ENCODE measurements at regions not wholly inside any gene's neighbourhood (a gene's known extent, or its start where the extent isn't known, plus 50 kb on each side); places are given as distances from the start of the nearest gene placed in this dataset.

DNA sequence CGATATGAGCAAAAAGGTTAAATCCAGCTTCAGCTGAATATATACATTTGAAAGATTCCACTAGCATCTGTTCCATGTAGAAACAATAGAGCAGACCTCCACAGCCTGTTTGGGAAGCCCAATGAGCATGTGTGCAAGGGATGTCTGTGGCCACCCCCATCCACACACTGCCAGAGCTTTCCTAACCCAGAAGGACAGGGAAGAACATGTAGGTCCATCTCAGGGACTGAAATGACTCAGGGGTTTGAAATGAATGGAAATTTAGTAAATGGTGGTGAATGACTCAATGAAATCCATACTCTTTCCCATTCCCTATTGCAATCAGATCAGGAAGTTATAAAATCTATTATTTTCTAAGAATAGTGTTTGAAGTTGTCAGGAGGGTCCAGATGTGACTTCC, 397.2 kb downstream of the DUSP10 start:
- Histone ChIP-seq H3K27me3 (no peaks in the 10 kb centered on the region), H3K4me3 (no peak overlapping the region), H3K4me1 (no peaks in the 10 kb centered on the region), H3K36me3 (no peaks in the 10 kb centered on the region), H3K27ac (no peak overlapping the region), H3K9me3 (no peaks in the 10 kb centered on the region)
- ATAC-seq: no peak
- intact Hi-C loops (cut with DNase I): no loop called here
- TF ChIP-seq, protein P1, sequence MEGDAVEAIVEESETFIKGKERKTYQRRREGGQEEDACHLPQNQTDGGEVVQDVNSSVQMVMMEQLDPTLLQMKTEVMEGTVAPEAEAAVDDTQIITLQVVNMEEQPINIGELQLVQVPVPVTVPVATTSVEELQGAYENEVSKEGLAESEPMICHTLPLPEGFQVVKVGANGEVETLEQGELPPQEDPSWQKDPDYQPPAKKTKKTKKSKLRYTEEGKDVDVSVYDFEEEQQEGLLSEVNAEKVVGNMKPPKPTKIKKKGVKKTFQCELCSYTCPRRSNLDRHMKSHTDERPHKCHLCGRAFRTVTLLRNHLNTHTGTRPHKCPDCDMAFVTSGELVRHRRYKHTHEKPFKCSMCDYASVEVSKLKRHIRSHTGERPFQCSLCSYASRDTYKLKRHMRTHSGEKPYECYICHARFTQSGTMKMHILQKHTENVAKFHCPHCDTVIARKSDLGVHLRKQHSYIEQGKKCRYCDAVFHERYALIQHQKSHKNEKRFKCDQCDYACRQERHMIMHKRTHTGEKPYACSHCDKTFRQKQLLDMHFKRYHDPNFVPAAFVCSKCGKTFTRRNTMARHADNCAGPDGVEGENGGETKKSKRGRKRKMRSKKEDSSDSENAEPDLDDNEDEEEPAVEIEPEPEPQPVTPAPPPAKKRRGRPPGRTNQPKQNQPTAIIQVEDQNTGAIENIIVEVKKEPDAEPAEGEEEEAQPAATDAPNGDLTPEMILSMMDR (IDR thresholded peaks at IDR 0.05): no peak
- DNase-seq: no peak

DNA sequence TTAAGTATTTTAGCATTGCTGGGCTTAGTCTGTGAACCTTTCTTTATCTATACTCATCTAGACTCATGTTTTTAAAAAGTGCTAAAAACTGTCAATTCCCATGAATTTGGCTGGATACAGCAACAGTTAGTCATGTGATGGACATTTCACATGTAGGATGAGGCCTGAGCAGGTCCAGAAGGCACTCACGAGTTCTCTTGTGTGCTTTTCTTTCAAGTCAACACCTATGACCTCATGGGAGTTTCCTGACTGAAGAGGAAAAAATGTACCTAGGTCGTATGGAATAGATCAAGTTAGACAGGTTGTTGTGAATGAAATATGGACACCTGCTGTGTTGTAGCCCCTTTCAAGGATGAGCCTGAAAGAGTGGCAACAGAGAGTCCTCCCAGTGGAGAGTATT, 394.2 kb downstream of the DUSP10 start:
- H3K4me1 ChIP-seq: no peaks in the 10 kb centered on the region
- intact Hi-C loops (cut with DNase I): no loop called here
- no peaks in the 10 kb centered on the region for H3K36me3 ChIP-seq
- H3K4me3 ChIP-seq: no peak overlapping the region
- H3K9me3 ChIP-seq: no peaks in the 10 kb centered on the region
- ATAC-seq: no peak
- DNase-seq: no peak
- no peaks in the 10 kb centered on the region for H3K27me3 ChIP-seq
- no peak overlapping the region for H3K27ac ChIP-seq
- TF ChIP-seq, protein P1 (IDR thresholded peaks at IDR 0.05): no peak

DNA sequence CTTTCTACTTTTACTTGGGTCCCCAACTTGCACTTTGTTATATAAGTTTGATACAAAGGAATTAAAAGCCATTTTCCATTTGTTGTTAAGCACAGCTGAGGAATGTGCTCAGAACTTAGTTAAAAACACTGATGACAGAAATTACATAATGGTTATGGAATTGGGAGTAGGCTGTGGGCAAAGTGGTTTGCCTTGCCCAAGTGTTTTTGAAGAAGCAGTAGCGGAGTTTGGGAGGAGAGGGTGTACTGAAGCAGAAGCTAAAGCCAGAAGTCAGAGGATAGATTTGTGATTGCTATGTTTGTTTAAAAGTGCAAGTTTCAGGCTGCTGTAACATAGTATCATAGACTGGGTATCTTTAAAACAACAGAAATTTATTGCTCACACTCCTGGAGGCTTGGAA, 391.8 kb downstream of the DUSP10 start:
- intact Hi-C loops (cut with DNase I): no loop called here
- no peak overlapping the region for H3K4me3 ChIP-seq
- peak; percentile 49 for ATAC-seq

DNA sequence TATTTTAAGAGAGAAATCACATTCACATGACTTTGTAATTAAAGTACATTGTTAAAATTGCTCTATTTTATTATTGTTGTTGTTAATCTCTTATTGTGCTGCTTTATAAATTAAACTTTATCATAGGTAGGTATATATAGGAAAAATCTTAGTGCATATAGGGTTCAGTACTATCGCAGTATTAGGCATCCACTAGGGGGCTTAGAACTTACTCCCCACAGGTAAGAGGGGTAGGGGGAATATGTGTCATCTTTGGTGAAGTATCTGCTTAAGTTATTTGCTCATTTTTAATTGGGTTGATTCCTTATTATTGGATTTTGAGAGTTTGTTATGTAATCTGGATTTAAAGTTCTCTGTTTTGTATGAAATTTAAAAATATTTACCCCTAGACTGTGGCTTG, 385.2 kb downstream of the DUSP10 start:
- no peaks in the 10 kb centered on the region for H3K4me1 ChIP-seq
- ATAC-seq (no peak), DNase-seq (no peak)
- no peaks in the 10 kb centered on the region for H3K27me3 ChIP-seq
- no peaks in the 10 kb centered on the region for H3K36me3 ChIP-seq
- no peak overlapping the region for H3K27ac ChIP-seq
- intact Hi-C loops (cut with DNase I): no loop called here
- no peak overlapping the region for H3K4me3 ChIP-seq
- TF ChIP-seq, protein P1 (IDR thresholded peaks at IDR 0.05): no peak
- no peaks in the 10 kb centered on the region for H3K9me3 ChIP-seq

More for the DNA sequence above, 391.8 kb downstream of the DUSP10 start:
- Histone ChIP-seq H3K4me1 (no peaks in the 10 kb centered on the region), H3K27ac (no peak overlapping the region), H3K9me3 (no peaks in the 10 kb centered on the region), H3K27me3 (no peaks in the 10 kb centered on the region), H3K36me3 (no peaks in the 10 kb centered on the region)
- DNase-seq: no peak
- TF ChIP-seq, protein P1 (IDR thresholded peaks at IDR 0.05): no peak

DNA sequence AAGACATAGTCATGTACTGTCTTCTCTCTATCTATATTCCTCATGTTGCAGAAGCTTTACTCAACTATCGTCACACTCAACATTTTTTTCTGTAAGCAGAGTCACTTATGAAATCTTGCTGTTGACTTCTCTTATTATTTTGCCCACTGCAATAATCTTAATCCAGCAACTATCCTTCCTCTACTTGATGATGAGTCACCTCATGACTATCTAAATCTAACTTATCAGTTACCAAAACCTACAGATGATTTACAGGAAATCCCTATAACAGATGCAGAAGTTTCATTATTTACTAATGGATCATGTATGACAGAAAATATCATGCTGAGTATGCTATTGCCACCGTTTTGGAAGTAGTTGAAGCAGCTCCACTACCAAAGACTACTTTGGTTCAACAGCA, 378.9 kb downstream of the DUSP10 start:
- TF ChIP-seq, protein P1 (IDR thresholded peaks at IDR 0.05): no peak
- no peaks in the 10 kb centered on the region for H3K27me3 ChIP-seq
- no peaks in the 10 kb centered on the region for H3K36me3 ChIP-seq
- H3K27ac ChIP-seq: no peak overlapping the region
- no peaks in the 10 kb centered on the region for H3K4me1 ChIP-seq
- H3K9me3 ChIP-seq: no peaks in the 10 kb centered on the region
- H3K4me3 ChIP-seq: no peak overlapping the region
- no peak for ATAC-seq
- intact Hi-C loops (cut with DNase I): no loop called here
- no peak for DNase-seq

Data from left lung (tissue), 4 donors.